ENCODE measurements at regions not wholly inside any gene's neighbourhood (a gene's known extent, or its start where the extent isn't known, plus 50 kb on each side); places are given as distances from the start of the nearest gene placed in this dataset.

GRCh38 chr20:7496394-7496991 lies 443.8 kb downstream of the HAO1 start:
- no peak overlapping the region for H3K4me3 ChIP-seq (ENCODE audit: low read length)
- TF ChIP-seq CTCF (conservative IDR thresholded peaks at IDR 0.05; ENCODE audit: low read depth, low read length): no peak
- DNase-seq (ENCODE audit: low read depth): no peak

GRCh38 chr20:7497985-7498384 lies 442.3 kb downstream of the HAO1 start:
- DNase-seq (ENCODE audit: low read depth): peak; percentile 93
- H3K4me3 ChIP-seq (ENCODE audit: low read length): no peak overlapping the region
- TF ChIP-seq CTCF (conservative IDR thresholded peaks at IDR 0.05; ENCODE audit: low read depth, low read length): no peak

GRCh38 chr20:7499201-7499600 lies 441.1 kb downstream of the HAO1 start:
- H3K4me3 ChIP-seq (ENCODE audit: low read length): no peak overlapping the region
- no peak for TF ChIP-seq CTCF (conservative IDR thresholded peaks at IDR 0.05; ENCODE audit: low read depth, low read length)
- no peak for DNase-seq (ENCODE audit: low read depth)

GRCh38 chr20:7500231-7500663 lies 440.0 kb downstream of the HAO1 start:
- DNase-seq (ENCODE audit: low read depth): no peak
- H3K4me3 ChIP-seq (ENCODE audit: low read length): no peak overlapping the region
- no peak for TF ChIP-seq CTCF (conservative IDR thresholded peaks at IDR 0.05; ENCODE audit: low read depth, low read length)

- TF ChIP-seq CTCF (conservative IDR thresholded peaks at IDR 0.05; ENCODE audit: low read depth, low read length): no peak
- no peak for DNase-seq (ENCODE audit: low read depth)
- no peak overlapping the region for H3K4me3 ChIP-seq (ENCODE audit: low read length)
Measured at GRCh38 chr20:7503501-7503900, 436.8 kb downstream of the HAO1 start.

GRCh38 chr20:7505152-7505834 lies 435.0 kb downstream of the HAO1 start:
- no peak for DNase-seq (ENCODE audit: low read depth)
- no peak overlapping the region for H3K4me3 ChIP-seq (ENCODE audit: low read length)
- no peak for TF ChIP-seq CTCF (conservative IDR thresholded peaks at IDR 0.05; ENCODE audit: low read depth, low read length)

GRCh38 chr20:7505835-7506221 lies 434.4 kb downstream of the HAO1 start:
- H3K4me3 ChIP-seq (ENCODE audit: low read length): no peak overlapping the region
- DNase-seq (ENCODE audit: low read depth): no peak
- TF ChIP-seq CTCF (conservative IDR thresholded peaks at IDR 0.05; ENCODE audit: low read depth, low read length): no peak

All from retinal pigment epithelial cell (primary cell).